ENCODE measurements at regions not wholly inside any gene's neighbourhood (a gene's known extent, or its start where the extent isn't known, plus 50 kb on each side); places are given as distances from the start of the nearest gene placed in this dataset.

GRCh38 chr4:137631605-137632004 is 99.3 kb upstream of the PCDH18 start:
- Histone ChIP-seq H4K20me1 (ENCODE audit: insufficient read depth) (no peaks in the 10 kb centered on the region), H3K4me3 (ENCODE audit: low read length) (no peak overlapping the region), H3K9ac (ENCODE audit: low read length) (no peak overlapping the region), H3K27me3 (ENCODE audit: insufficient read depth, low read depth, low read length) (no peaks in the 10 kb centered on the region), H3K4me2 (ENCODE audit: low read length) (no peak overlapping the region), H3K79me2 (replicated peaks; ENCODE audit: insufficient read depth, low read length) (no peaks in the 10 kb centered on the region), H2AFZ (ENCODE audit: low read depth, low read length) (no peak overlapping the region), H3F3A (ENCODE audit: insufficient read depth, low read length, poor library complexity, severe bottlenecking) (no peaks in the 10 kb centered on the region), H3K9me3 (ENCODE audit: low read length) (no peaks in the 10 kb centered on the region), H3K36me3 (ENCODE audit: insufficient read depth, low read length) (no peaks in the 10 kb centered on the region), H3K27ac (ENCODE audit: low read length) (no peak overlapping the region), H3K9me2 (ENCODE audit: insufficient read depth, low read length) (no peaks in the 10 kb centered on the region)
- TF ChIP-seq CTCF (IDR thresholded peaks at IDR 0.05; ENCODE audit: poor library complexity, severe bottlenecking) (no peak), REST (IDR thresholded peaks at IDR 0.05; ENCODE audit: borderline replicate concordance) (no peak), RAD21 (conservative IDR thresholded peaks at IDR 0.05) (no peak), EP300 (conservative IDR thresholded peaks at IDR 0.05; ENCODE audit: poor library complexity, severe bottlenecking) (no peak), POLR2AphosphoS5 (IDR thresholded peaks at IDR 0.05) (no peak), TAF1 (IDR thresholded peaks at IDR 0.05; ENCODE audit: low read depth) (no peak)

- H3K4me3 ChIP-seq (ENCODE audit: low read length): no peak overlapping the region
- no peaks in the 10 kb centered on the region for H3K36me3 ChIP-seq (ENCODE audit: insufficient read depth, low read length)
- H4K20me1 ChIP-seq (ENCODE audit: insufficient read depth): no peaks in the 10 kb centered on the region
- no peaks in the 10 kb centered on the region for H3F3A ChIP-seq (ENCODE audit: insufficient read depth, low read length, poor library complexity, severe bottlenecking)
- H3K9ac ChIP-seq (ENCODE audit: low read length): no peak overlapping the region
- H3K4me2 ChIP-seq (ENCODE audit: low read length): no peak overlapping the region
- no peaks in the 10 kb centered on the region for H3K9me2 ChIP-seq (ENCODE audit: insufficient read depth, low read length)
- no peaks in the 10 kb centered on the region for H3K9me3 ChIP-seq (ENCODE audit: low read length)
- no peak overlapping the region for H2AFZ ChIP-seq (ENCODE audit: low read depth, low read length)
- no peaks in the 10 kb centered on the region for H3K79me2 ChIP-seq (replicated peaks; ENCODE audit: insufficient read depth, low read length)
- TF ChIP-seq EP300 (conservative IDR thresholded peaks at IDR 0.05; ENCODE audit: poor library complexity, severe bottlenecking) (no peak), SMC3 (conservative IDR thresholded peaks at IDR 0.05; ENCODE audit: poor library complexity) (no peak)
- H3K27me3 ChIP-seq (ENCODE audit: insufficient read depth, low read depth, low read length): no peaks in the 10 kb centered on the region
- H3K27ac ChIP-seq (ENCODE audit: low read length): no peak overlapping the region
Observed at GRCh38 chr4:137630252-137630651, 98.0 kb upstream of the PCDH18 start.

- H3K27me3 ChIP-seq (ENCODE audit: insufficient read depth, low read depth, low read length): no peaks in the 10 kb centered on the region
- H4K20me1 ChIP-seq (ENCODE audit: insufficient read depth): no peaks in the 10 kb centered on the region
- H3K79me2 ChIP-seq (replicated peaks; ENCODE audit: insufficient read depth, low read length): no peaks in the 10 kb centered on the region
- H3K4me2 ChIP-seq (ENCODE audit: low read length): no peak overlapping the region
- no peaks in the 10 kb centered on the region for H3K9me3 ChIP-seq (ENCODE audit: low read length)
- no peaks in the 10 kb centered on the region for H3F3A ChIP-seq (ENCODE audit: insufficient read depth, low read length, poor library complexity, severe bottlenecking)
- no peaks in the 10 kb centered on the region for H3K9me2 ChIP-seq (ENCODE audit: insufficient read depth, low read length)
- H3K27ac ChIP-seq (ENCODE audit: low read length): no peak overlapping the region
- no peak overlapping the region for H3K4me3 ChIP-seq (ENCODE audit: low read length)
- H3K9ac ChIP-seq (ENCODE audit: low read length): no peak overlapping the region
- TF ChIP-seq POLR2AphosphoS5 (IDR thresholded peaks at IDR 0.05) (no peak), EP300 (conservative IDR thresholded peaks at IDR 0.05; ENCODE audit: poor library complexity, severe bottlenecking) (no peak), TAF1 (IDR thresholded peaks at IDR 0.05; ENCODE audit: low read depth) (no peak), MXI1 (conservative IDR thresholded peaks at IDR 0.05; ENCODE audit: poor library complexity, severe bottlenecking) (no peak), RAD21 (conservative IDR thresholded peaks at IDR 0.05) (no peak), SMC3 (conservative IDR thresholded peaks at IDR 0.05; ENCODE audit: poor library complexity) (no peak)
- H2AFZ ChIP-seq (ENCODE audit: low read depth, low read length): no peak overlapping the region
- H3K36me3 ChIP-seq (ENCODE audit: insufficient read depth, low read length): no peaks in the 10 kb centered on the region
Observed at GRCh38 chr4:137627739-137628460, 95.6 kb upstream of the PCDH18 start.
